ENCODE measurements at regions not wholly inside any gene's neighbourhood (a gene's known extent, or its start where the extent isn't known, plus 50 kb on each side); places are given as distances from the start of the nearest gene placed in this dataset.

GRCh38 chr16:73304008-73304774 is 256.3 kb upstream of the ZFHX3 start:
- Histone ChIP-seq H3K4me1 (no peaks in the 10 kb centered on the region), H3K36me3 (no peaks in the 10 kb centered on the region), H3K27ac (no peak overlapping the region), H3K27me3 (peaks cover 0 to 3% (median 0%) of the 10 kb centered on the region in 9 donors), H3K9me3 (no peaks in the 10 kb centered on the region), H3K4me3 (no peak overlapping the region)
- DNase-seq (no peak), ATAC-seq (no peak)
- 57 to 69% (median 62%) methylated on average over 12 to 14 of the region's 14 CpGs for WGBS, 4 donors
- no peak for TF ChIP-seq POLR2A (IDR thresholded peaks at IDR 0.05)
- no peak for TF ChIP-seq CTCF (IDR thresholded peaks at IDR 0.05)
- intact Hi-C loops (cut with DNase I), result no loop called here

GRCh38 chr16:73302942-73303341 is 255.0 kb upstream of the ZFHX3 start:
- H3K9me3 ChIP-seq, result no peaks in the 10 kb centered on the region
- H3K36me3 ChIP-seq, result no peaks in the 10 kb centered on the region
- H3K27ac ChIP-seq, result no peak overlapping the region
- intact Hi-C loops (cut with DNase I), result no loop called here
- no peak overlapping the region for H3K4me3 ChIP-seq
- no peaks in the 10 kb centered on the region for H3K4me1 ChIP-seq
- DNase-seq, result no peak
- 83 to 93% (median 88%) methylated on average over 3 of the region's 3 CpGs for WGBS, 4 donors
- no peak for TF ChIP-seq CTCF (IDR thresholded peaks at IDR 0.05)
- no peak for TF ChIP-seq POLR2A (IDR thresholded peaks at IDR 0.05)
- peaks cover 0 to 3% (median 0%) of the 10 kb centered on the region in 9 donors for H3K27me3 ChIP-seq
- ATAC-seq, result no peak

- DNase-seq, result no peak
- 88 to 95% (median 91%) methylated on average over 2 of the region's 2 CpGs for WGBS, 4 donors
- intact Hi-C loops (cut with DNase I), result no loop called here
These were observed 254.1 kb upstream of the ZFHX3 start for GRCh38 chr16:73301984-73302383.

GRCh38 chr16:73299346-73299745 is 251.4 kb upstream of the ZFHX3 start:
- TF ChIP-seq CTCF (IDR thresholded peaks at IDR 0.05) (no peak), POLR2A (IDR thresholded peaks at IDR 0.05) (no peak)
- intact Hi-C loops (cut with DNase I), result no loop called here
- DNase-seq, result no peak
- Histone ChIP-seq H3K4me1 (no peaks in the 10 kb centered on the region), H3K27me3 (peaks cover 0 to 3% (median 0%) of the 10 kb centered on the region in 9 donors), H3K27ac (no peak overlapping the region), H3K4me3 (no peak overlapping the region), H3K9me3 (no peaks in the 10 kb centered on the region), H3K36me3 (no peaks in the 10 kb centered on the region)
- 61 to 66% (median 64%) methylated on average over 7 of the region's 7 CpGs for WGBS, 4 donors
- ATAC-seq, result no peak

More at GRCh38 chr16:73301984-73302383, 254.1 kb upstream of the ZFHX3 start:
- Histone ChIP-seq H3K9me3 (no peaks in the 10 kb centered on the region), H3K36me3 (no peaks in the 10 kb centered on the region), H3K4me3 (no peak overlapping the region), H3K27me3 (peaks cover 0 to 3% (median 0%) of the 10 kb centered on the region in 9 donors), H3K4me1 (no peaks in the 10 kb centered on the region), H3K27ac (no peak overlapping the region)
- ATAC-seq, result no peak
- TF ChIP-seq POLR2A (IDR thresholded peaks at IDR 0.05) (no peak), CTCF (IDR thresholded peaks at IDR 0.05) (no peak)
